ENCODE measurements at regions not wholly inside any gene's neighbourhood (a gene's known extent, or its start where the extent isn't known, plus 50 kb on each side); places are given as distances from the start of the nearest gene placed in this dataset.

DNA sequence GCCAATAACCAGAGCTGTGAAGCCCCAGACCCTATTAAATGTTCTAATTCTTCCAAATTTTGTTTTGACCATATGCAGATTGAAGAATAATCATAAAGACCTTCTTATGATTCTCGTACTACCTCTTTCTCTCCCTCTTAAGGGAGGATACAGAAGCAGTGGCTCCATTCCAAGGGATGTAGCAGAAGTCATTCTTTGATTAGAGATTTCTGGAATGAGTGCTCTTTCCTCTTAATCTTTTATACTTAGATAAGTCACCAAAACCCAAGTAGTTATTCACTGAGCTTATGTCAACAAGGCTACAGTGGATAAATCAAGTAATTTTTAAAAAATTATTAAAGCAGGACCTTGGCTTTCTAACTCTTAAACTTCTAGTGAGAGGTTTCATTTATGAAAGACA is 266.0 kb upstream of the STXBP5 start:
- TF ChIP-seq, protein P1, sequence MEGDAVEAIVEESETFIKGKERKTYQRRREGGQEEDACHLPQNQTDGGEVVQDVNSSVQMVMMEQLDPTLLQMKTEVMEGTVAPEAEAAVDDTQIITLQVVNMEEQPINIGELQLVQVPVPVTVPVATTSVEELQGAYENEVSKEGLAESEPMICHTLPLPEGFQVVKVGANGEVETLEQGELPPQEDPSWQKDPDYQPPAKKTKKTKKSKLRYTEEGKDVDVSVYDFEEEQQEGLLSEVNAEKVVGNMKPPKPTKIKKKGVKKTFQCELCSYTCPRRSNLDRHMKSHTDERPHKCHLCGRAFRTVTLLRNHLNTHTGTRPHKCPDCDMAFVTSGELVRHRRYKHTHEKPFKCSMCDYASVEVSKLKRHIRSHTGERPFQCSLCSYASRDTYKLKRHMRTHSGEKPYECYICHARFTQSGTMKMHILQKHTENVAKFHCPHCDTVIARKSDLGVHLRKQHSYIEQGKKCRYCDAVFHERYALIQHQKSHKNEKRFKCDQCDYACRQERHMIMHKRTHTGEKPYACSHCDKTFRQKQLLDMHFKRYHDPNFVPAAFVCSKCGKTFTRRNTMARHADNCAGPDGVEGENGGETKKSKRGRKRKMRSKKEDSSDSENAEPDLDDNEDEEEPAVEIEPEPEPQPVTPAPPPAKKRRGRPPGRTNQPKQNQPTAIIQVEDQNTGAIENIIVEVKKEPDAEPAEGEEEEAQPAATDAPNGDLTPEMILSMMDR (IDR thresholded peaks at IDR 0.05) = no peak
- TF ChIP-seq, protein P2, sequence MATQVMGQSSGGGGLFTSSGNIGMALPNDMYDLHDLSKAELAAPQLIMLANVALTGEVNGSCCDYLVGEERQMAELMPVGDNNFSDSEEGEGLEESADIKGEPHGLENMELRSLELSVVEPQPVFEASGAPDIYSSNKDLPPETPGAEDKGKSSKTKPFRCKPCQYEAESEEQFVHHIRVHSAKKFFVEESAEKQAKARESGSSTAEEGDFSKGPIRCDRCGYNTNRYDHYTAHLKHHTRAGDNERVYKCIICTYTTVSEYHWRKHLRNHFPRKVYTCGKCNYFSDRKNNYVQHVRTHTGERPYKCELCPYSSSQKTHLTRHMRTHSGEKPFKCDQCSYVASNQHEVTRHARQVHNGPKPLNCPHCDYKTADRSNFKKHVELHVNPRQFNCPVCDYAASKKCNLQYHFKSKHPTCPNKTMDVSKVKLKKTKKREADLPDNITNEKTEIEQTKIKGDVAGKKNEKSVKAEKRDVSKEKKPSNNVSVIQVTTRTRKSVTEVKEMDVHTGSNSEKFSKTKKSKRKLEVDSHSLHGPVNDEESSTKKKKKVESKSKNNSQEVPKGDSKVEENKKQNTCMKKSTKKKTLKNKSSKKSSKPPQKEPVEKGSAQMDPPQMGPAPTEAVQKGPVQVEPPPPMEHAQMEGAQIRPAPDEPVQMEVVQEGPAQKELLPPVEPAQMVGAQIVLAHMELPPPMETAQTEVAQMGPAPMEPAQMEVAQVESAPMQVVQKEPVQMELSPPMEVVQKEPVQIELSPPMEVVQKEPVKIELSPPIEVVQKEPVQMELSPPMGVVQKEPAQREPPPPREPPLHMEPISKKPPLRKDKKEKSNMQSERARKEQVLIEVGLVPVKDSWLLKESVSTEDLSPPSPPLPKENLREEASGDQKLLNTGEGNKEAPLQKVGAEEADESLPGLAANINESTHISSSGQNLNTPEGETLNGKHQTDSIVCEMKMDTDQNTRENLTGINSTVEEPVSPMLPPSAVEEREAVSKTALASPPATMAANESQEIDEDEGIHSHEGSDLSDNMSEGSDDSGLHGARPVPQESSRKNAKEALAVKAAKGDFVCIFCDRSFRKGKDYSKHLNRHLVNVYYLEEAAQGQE (IDR thresholded peaks at IDR 0.05; ENCODE audit: insufficient read depth in 1 of 2, low read depth in 2 of 2, low read length in 1 of 2) = no peak
- TF ChIP-seq SIN3A (IDR thresholded peaks at IDR 0.05; ENCODE audit: borderline replicate concordance, insufficient read depth, low read depth, low read length) (no peak), POLR2AphosphoS5 (IDR thresholded peaks at IDR 0.05; ENCODE audit: low read depth, low read length) (no peak)
